ENCODE measurements at regions not wholly inside any gene's neighbourhood (a gene's known extent, or its start where the extent isn't known, plus 50 kb on each side); places are given as distances from the start of the nearest gene placed in this dataset.

DNA sequence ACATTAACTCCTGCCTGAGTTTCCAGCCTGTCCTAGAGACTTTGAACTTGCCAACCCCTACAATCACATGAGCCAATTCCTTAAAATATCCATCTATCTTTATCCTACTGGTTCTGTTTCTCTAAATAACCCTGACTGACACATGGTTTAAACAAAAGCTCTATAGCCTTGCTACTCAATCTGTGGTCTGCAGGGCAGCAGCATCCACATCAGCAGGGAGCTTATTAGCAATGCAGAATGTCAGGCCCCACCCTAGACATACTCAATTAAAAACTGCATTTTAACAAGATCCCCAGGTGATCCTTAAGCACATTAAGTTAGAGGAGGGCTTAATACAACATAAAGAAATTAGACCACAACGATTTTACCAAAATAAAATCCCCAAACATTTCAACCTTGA lies 108.3 kb upstream of the CPSF6 start:
- Histone ChIP-seq H3K4me3 (no peak overlapping the region), H3K9me3 (no peaks in the 10 kb centered on the region), H3K4me1 (no peaks in the 10 kb centered on the region), H3K27me3 (no peaks in the 10 kb centered on the region), H3K36me3 (no peaks in the 10 kb centered on the region), H3K27ac (no peak overlapping the region)
- TF ChIP-seq POLR2A (IDR thresholded peaks at IDR 0.05): no peak
- TF ChIP-seq, protein P1, sequence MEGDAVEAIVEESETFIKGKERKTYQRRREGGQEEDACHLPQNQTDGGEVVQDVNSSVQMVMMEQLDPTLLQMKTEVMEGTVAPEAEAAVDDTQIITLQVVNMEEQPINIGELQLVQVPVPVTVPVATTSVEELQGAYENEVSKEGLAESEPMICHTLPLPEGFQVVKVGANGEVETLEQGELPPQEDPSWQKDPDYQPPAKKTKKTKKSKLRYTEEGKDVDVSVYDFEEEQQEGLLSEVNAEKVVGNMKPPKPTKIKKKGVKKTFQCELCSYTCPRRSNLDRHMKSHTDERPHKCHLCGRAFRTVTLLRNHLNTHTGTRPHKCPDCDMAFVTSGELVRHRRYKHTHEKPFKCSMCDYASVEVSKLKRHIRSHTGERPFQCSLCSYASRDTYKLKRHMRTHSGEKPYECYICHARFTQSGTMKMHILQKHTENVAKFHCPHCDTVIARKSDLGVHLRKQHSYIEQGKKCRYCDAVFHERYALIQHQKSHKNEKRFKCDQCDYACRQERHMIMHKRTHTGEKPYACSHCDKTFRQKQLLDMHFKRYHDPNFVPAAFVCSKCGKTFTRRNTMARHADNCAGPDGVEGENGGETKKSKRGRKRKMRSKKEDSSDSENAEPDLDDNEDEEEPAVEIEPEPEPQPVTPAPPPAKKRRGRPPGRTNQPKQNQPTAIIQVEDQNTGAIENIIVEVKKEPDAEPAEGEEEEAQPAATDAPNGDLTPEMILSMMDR (IDR thresholded peaks at IDR 0.05 in 4 of 5, conservative IDR thresholded peaks at IDR 0.05 in 1 of 5): no peak
- DNase-seq (no peak), ATAC-seq (no peak)
- in situ Hi-C loops (cut with MboI; ENCODE audit: low sequenced_read_pairs in 4 of 4): no loop called here
- intact Hi-C loops (cut with DNase I; ENCODE audit: low total_unique reads): no loop called here

DNA sequence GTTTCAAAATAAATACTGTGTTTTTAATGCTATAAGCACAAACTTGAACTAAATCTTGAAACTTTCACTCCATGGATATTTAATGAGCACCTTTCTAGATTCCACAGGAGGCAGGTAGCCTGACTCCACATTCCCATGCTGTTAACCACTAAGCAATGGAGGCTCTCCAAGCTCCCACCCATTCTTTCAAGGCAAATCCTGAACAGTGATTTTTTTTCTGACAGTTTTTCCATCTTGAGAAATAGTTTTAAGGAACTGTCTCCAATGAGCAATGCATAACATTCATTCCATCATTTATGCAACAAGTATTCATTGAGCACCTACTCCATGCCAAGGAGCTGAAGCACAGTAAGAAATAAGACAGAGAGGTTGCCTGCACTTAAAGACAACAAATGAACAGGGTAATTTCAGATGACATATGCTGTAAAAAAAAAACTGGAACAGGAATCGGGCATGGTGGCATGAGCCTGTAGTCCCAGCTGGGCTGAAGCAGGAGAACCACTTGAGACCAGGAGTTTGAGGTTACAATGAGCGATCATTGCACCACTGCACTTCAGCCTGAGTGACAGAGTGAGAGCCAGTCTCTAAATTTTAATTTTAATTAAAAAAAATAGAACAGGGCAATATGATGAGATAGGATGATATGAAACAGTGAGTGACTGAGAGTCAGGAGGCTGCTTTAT lies 102.3 kb upstream of the CPSF6 start:
- ATAC-seq (no peak), DNase-seq (no peak)
- Histone ChIP-seq H3K27me3 (no peaks in the 10 kb centered on the region), H3K27ac (no peak overlapping the region), H3K4me1 (no peaks in the 10 kb centered on the region), H3K9me3 (peaks cover 0 to 4% (median 0%) of the 10 kb centered on the region in 3 donors), H3K36me3 (no peaks in the 10 kb centered on the region), H3K4me3 (no peak overlapping the region)
- intact Hi-C loops (cut with DNase I; ENCODE audit: low total_unique reads): no loop called here
- TF ChIP-seq, protein P1 (IDR thresholded peaks at IDR 0.05 in 4 of 5, conservative IDR thresholded peaks at IDR 0.05 in 1 of 5): no peak
- in situ Hi-C loops (cut with MboI; ENCODE audit: low sequenced_read_pairs in 4 of 4): no loop called here

DNA sequence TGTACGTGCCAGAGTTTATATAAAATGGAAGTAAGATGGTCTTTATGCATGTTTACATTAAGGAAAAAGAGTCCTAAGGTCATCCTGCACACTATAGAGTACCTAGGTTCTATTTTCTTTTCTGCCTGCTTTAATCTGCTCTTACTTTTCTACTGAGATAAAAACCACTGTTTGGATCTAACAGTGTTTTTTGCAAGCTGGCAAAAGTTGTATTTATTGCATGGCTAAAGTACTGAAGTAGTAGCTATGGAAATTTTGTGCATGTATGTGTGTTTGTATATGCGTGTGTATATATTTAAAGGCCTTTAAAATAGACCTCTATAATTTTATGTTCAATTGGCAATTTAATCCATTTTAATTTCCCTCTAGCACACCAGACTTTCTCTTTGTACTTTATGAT lies 98.3 kb upstream of the CPSF6 start:
- intact Hi-C loops (cut with DNase I; ENCODE audit: low total_unique reads) (no loop called here), in situ Hi-C loops (cut with MboI; ENCODE audit: low sequenced_read_pairs in 4 of 4) (loop anchor here in 1 of 4 donors (10.0 kb wide), 1 partner anchor 114 kb away; no protein-coding TSS in a partner anchor)
- peaks cover 0 to 4% (median 0%) of the 10 kb centered on the region in 3 donors for H3K9me3 ChIP-seq
- H3K36me3 ChIP-seq: no peaks in the 10 kb centered on the region
- DNase-seq (no peak), ATAC-seq (no peak)
- TF ChIP-seq, protein P1 (IDR thresholded peaks at IDR 0.05 in 4 of 5, conservative IDR thresholded peaks at IDR 0.05 in 1 of 5): no peak
- TF ChIP-seq POLR2A (IDR thresholded peaks at IDR 0.05): no peak
- no peak overlapping the region for H3K4me3 ChIP-seq
- H3K4me1 ChIP-seq: no peaks in the 10 kb centered on the region
- no peak overlapping the region for H3K27ac ChIP-seq
- H3K27me3 ChIP-seq: no peaks in the 10 kb centered on the region

DNA sequence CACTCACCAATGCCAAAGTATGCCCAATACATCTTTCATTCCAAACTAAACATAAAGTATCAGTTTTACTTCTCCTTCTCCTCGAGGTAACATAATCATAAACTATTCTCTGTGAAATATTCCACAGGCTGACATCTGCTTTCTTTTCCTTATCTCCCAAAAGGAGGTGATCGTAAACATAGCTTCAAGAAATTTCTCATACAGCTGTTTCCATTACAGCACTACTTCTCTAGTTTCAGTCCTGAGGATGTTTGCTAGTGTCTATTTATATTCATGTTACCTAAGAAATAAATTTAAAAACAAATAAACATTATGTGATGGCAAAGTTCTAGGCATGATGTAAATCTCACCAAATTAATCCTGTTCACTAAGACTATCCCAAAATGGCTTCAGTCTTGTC lies 90.1 kb upstream of the CPSF6 start:
- intact Hi-C loops (cut with DNase I; ENCODE audit: low total_unique reads): no loop called here
- Histone ChIP-seq H3K9me3 (no peaks in the 10 kb centered on the region), H3K27me3 (no peaks in the 10 kb centered on the region), H3K4me3 (no peak overlapping the region), H3K27ac (no peak overlapping the region), H3K36me3 (no peaks in the 10 kb centered on the region), H3K4me1 (peaks cover 4 to 9% of the 10 kb centered on the region in 2 donors)
- in situ Hi-C loops (cut with MboI; ENCODE audit: low sequenced_read_pairs in 4 of 4): loop anchor here in 1 of 4 donors (10.0 kb wide), 1 partner anchor 106 kb away; no protein-coding TSS in a partner anchor
- ATAC-seq (no peak), DNase-seq (no peak)
- TF ChIP-seq, protein P1 (IDR thresholded peaks at IDR 0.05 in 4 of 5, conservative IDR thresholded peaks at IDR 0.05 in 1 of 5): no peak
- TF ChIP-seq POLR2A (IDR thresholded peaks at IDR 0.05): no peak
